Keratinocyte (primary cell): ENCODE measurements at regions not wholly inside any gene's neighbourhood (a gene's known extent, or its start where the extent isn't known, plus 50 kb on each side); places are given as distances from the start of the nearest gene placed in this dataset.

Experiments
- DNase-seq: peaks from one replicate; pipeline ENCODE4 v3.0.0-alpha.2; 2011; ENCODE audit warnings: low read depth, missing footprints, low spot score
- FAIRE-seq: peaks from 2 replicates; lab custom pipeline; 2011; peaks lifted over from hg19 to GRCh38; lab: Jason Lieb, UNC
- H2AFZ ChIP-seq: 2 replicates; pipeline ENCODE4 v1.6.0; 2012; ENCODE audit warnings: low read length, control low read depth, inconsistent platforms; ENCODE audit not compliant: control insufficient read depth
- H3K27ac ChIP-seq: 2 replicates; pipeline ENCODE4 v1.5.1; 2011; ENCODE audit warnings: low read length; ENCODE audit not compliant: control insufficient read depth, insufficient read depth
- H3K27me3 ChIP-seq: 3 replicates; pipeline ENCODE4 v1.6.0; 2011; ENCODE audit warnings: low read length; ENCODE audit not compliant: control insufficient read depth, insufficient read depth; ENCODE audit errors: extremely low read depth
- H3K36me3 ChIP-seq, 2 experiments: 2 replicates in 1 of 2; 3 replicates in 1 of 2; pipeline ENCODE4 v1.5.1; 2011; ENCODE audit warnings: low read length in 2 of 2, mild to moderate bottlenecking in 1 of 2; ENCODE audit not compliant: control insufficient read depth in 2 of 2, insufficient read depth in 2 of 2; ENCODE audit errors: extremely low read depth in 1 of 2
- H3K4me1 ChIP-seq: 3 replicates; pipeline ENCODE4 v1.5.1; 2011; ENCODE audit warnings: low read length; ENCODE audit not compliant: control insufficient read depth, insufficient read depth; ENCODE audit errors: extremely low read depth
- H3K4me2 ChIP-seq: 3 replicates; pipeline ENCODE4 v1.6.0; 2011; ENCODE audit warnings: low read depth, low read length; ENCODE audit not compliant: control insufficient read depth, insufficient read depth; ENCODE audit errors: extremely low read depth
- H3K4me3 ChIP-seq, 3 experiments: fragments of 200-600 bp in 1 of 3; sonication (generic) in 1 of 3; 2 replicates in 2 of 3; 3 replicates in 1 of 3; pipeline ENCODE4 v1.5.1; 2011 to 2016; ENCODE audit warnings: low read length in 3 of 3, mild to moderate bottlenecking in 3 of 3, control low read depth in 2 of 3, inconsistent platforms in 1 of 3, low read depth in 1 of 3, mixed read lengths in 1 of 3, mixed run types in 1 of 3, moderate library complexity in 1 of 3; ENCODE audit not compliant: control insufficient read depth in 2 of 3, insufficient read depth in 2 of 3; ENCODE audit errors: extremely low read depth in 1 of 3
- H3K79me2 ChIP-seq: 2 replicates; pipeline ENCODE4 v1.6.0; 2012; ENCODE audit warnings: low read length; ENCODE audit not compliant: control insufficient read depth, insufficient read depth
- H3K9ac ChIP-seq: 3 replicates; pipeline ENCODE4 v1.6.0; 2011; ENCODE audit warnings: low read length; ENCODE audit not compliant: control insufficient read depth, insufficient read depth; ENCODE audit errors: extremely low read depth
- H3K9me1 ChIP-seq: 3 replicates; pipeline ENCODE4 v1.6.0; 2011; ENCODE audit warnings: low read length; ENCODE audit not compliant: control insufficient read depth, insufficient read depth; ENCODE audit errors: extremely low read depth
- H3K9me3 ChIP-seq: 2 replicates; pipeline ENCODE4 v1.5.1; 2012; ENCODE audit warnings: low read depth, low read length; ENCODE audit not compliant: control insufficient read depth
- H4K20me1 ChIP-seq: 3 replicates; pipeline ENCODE4 v1.6.0; 2011; ENCODE audit warnings: low read length; ENCODE audit not compliant: control insufficient read depth, insufficient read depth; ENCODE audit errors: extremely low read depth
- EZH2 ChIP-seq: IDR thresholded peaks from one replicate; pipeline ENCODE4 v1.6.1; 2012; ENCODE audit warnings: inconsistent platforms, mild to moderate bottlenecking, low read length, moderate library complexity
- dilution Hi-C: fragments of 300-500 bp; cut with MboI; formaldehyde crosslinking; loops from one replicate; pipeline ENCODE4 v1.7.0; 2020; ENCODE audit warnings: low sequenced_read_pairs; ENCODE audit not compliant: extremely low pct_ligation_motif_present
- TF ChIP-seq, protein P1 (sequence below), 3 experiments: IDR thresholded peaks in 1 of 3; conservative IDR thresholded peaks in 1 of 3; optimal IDR thresholded peaks in 1 of 3; 2 replicates in 2 of 3; 3 replicates in 1 of 3; pipeline versions ENCODE3 to v1.5.1; 2011; ENCODE audit warnings: low read length in 3 of 3, mild to moderate bottlenecking in 3 of 3, moderate library complexity in 2 of 3, control low read depth in 1 of 3, inconsistent platforms in 1 of 3; ENCODE audit not compliant: insufficient read depth in 2 of 3; ENCODE audit errors: extremely low read depth in 1 of 3

DNA sequence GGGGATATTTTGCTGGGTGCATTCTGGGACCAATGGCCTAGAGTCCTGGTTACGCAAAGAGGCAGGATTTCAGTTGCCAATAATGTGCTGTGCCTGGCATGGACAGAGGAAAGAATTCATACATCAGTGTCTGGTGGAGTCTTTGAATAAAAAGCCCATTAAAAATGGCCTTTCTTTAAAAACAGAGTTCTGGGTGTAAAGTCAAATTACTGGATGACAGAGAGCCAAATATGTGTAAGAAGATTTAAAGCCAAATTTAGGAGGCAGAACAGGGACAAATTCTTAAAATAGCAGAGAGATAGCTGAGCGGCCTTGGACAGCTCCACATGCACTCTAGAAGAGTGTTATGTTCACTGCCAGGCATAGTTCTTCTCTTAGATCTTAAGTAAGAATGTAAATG is 60.8 kb upstream of the MEOX2 start:
- H3K79me2 ChIP-seq = no peaks in the 10 kb centered on the region
- no peak for DNase-seq
- no peak overlapping the region for H3K9ac ChIP-seq
- no peaks in the 10 kb centered on the region for H3K4me1 ChIP-seq
- no peak overlapping the region for H2AFZ ChIP-seq
- no peaks in the 10 kb centered on the region for H3K36me3 ChIP-seq
- no peak overlapping the region for H3K4me3 ChIP-seq
- no peaks in the 10 kb centered on the region for H4K20me1 ChIP-seq
- H3K27ac ChIP-seq = no peak overlapping the region
- no peaks in the 10 kb centered on the region for H3K9me3 ChIP-seq
- no peak for TF ChIP-seq EZH2
- no peaks in the 10 kb centered on the region for H3K27me3 ChIP-seq
- H3K4me2 ChIP-seq = no peak overlapping the region
- dilution Hi-C loops = no loop called here
- no peaks in the 10 kb centered on the region for H3K9me1 ChIP-seq
- no peak for FAIRE-seq

DNA sequence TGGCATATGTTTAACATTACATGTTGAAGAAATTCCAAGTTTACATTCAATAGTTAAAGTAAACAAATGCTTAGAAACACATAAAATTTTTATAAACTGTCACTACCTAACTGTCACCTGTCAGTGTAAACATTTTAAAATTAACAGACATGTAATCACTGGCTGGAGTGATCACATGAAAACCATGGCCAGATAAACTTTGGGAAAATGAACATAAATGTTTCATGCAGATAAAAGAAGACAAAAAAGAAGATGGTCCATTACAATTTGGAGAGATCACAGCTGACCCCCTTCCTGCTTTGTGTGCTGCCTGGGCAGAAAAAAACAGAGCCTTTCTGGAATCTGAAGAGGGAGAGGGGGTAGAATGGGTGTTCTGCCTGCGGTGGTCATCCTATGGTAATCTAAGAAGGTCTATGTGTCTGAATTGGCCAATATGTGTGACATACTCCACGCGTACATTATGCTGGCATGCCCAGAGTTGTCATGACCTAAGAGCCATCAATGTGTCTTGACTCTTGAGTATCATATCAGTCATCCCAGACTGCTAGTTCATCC is 57.5 kb upstream of the MEOX2 start:
- Histone ChIP-seq H3K9me3 (no peaks in the 10 kb centered on the region), H3K4me2 (no peak overlapping the region), H3K9me1 (no peaks in the 10 kb centered on the region), H3K4me1 (no peaks in the 10 kb centered on the region), H3K36me3 (no peaks in the 10 kb centered on the region), H2AFZ (no peak overlapping the region), H3K9ac (no peak overlapping the region), H3K27ac (no peak overlapping the region), H4K20me1 (no peaks in the 10 kb centered on the region), H3K4me3 (no peak overlapping the region), H3K27me3 (no peaks in the 10 kb centered on the region), H3K79me2 (no peaks in the 10 kb centered on the region)
- dilution Hi-C loops = no loop called here
- FAIRE-seq = no peak
- DNase-seq = no peak
- TF ChIP-seq EZH2 = no peak
- TF ChIP-seq, protein P1, sequence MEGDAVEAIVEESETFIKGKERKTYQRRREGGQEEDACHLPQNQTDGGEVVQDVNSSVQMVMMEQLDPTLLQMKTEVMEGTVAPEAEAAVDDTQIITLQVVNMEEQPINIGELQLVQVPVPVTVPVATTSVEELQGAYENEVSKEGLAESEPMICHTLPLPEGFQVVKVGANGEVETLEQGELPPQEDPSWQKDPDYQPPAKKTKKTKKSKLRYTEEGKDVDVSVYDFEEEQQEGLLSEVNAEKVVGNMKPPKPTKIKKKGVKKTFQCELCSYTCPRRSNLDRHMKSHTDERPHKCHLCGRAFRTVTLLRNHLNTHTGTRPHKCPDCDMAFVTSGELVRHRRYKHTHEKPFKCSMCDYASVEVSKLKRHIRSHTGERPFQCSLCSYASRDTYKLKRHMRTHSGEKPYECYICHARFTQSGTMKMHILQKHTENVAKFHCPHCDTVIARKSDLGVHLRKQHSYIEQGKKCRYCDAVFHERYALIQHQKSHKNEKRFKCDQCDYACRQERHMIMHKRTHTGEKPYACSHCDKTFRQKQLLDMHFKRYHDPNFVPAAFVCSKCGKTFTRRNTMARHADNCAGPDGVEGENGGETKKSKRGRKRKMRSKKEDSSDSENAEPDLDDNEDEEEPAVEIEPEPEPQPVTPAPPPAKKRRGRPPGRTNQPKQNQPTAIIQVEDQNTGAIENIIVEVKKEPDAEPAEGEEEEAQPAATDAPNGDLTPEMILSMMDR (optimal IDR thresholded peaks at IDR 0.05 in 1 of 3, IDR thresholded peaks at IDR 0.05 in 1 of 3, conservative IDR thresholded peaks at IDR 0.05 in 1 of 3; ENCODE audit: extremely low read depth in 1 of 3, insufficient read depth in 2 of 3, low read length in 3 of 3) = no peak

- Histone ChIP-seq H4K20me1 (no peaks in the 10 kb centered on the region), H3K4me2 (no peak overlapping the region), H3K4me3 (no peak overlapping the region), H3K79me2 (no peaks in the 10 kb centered on the region), H3K27me3 (no peaks in the 10 kb centered on the region), H2AFZ (no peak overlapping the region), H3K9me1 (no peaks in the 10 kb centered on the region), H3K4me1 (no peaks in the 10 kb centered on the region), H3K36me3 (no peaks in the 10 kb centered on the region), H3K27ac (no peak overlapping the region), H3K9me3 (no peaks in the 10 kb centered on the region), H3K9ac (no peak overlapping the region)
- TF ChIP-seq, protein P1 (optimal IDR thresholded peaks at IDR 0.05 in 1 of 3, IDR thresholded peaks at IDR 0.05 in 1 of 3, conservative IDR thresholded peaks at IDR 0.05 in 1 of 3; ENCODE audit: extremely low read depth in 1 of 3, insufficient read depth in 2 of 3, low read length in 3 of 3) = no peak
- TF ChIP-seq EZH2 = no peak
- no peak for FAIRE-seq
- no peak for DNase-seq
- dilution Hi-C loops = no loop called here
These were observed 51.1 kb upstream of the MEOX2 start for GRCh38 chr7:15737601-15738000.
